ENCODE measurements at regions not wholly inside any gene's neighbourhood (a gene's known extent, or its start where the extent isn't known, plus 50 kb on each side); places are given as distances from the start of the nearest gene placed in this dataset.

DNA sequence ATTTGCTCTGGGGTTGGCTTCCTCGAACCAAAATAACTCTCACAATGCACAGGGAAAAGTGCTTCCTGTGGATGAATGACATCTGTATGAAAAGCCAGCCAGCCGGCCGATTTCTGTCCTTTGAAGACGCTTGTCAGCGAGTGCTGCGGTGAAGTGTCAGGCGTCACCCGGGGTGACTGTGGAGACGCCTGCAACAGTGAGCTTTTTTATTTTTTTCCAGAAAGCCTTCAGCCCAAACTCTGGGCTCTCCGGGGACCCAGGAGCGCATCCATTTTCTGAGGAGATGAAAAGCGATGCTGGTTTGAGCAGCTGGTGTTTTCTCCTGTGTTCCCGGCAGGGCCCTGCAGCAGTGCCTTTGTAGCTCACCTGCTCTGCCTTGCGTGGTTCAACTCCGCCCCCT lies 147.9 kb upstream of the MYL2 start:
- intact Hi-C loops (cut with DNase I; ENCODE audit: low total_unique reads) = no loop called here
- TF ChIP-seq, protein P1, sequence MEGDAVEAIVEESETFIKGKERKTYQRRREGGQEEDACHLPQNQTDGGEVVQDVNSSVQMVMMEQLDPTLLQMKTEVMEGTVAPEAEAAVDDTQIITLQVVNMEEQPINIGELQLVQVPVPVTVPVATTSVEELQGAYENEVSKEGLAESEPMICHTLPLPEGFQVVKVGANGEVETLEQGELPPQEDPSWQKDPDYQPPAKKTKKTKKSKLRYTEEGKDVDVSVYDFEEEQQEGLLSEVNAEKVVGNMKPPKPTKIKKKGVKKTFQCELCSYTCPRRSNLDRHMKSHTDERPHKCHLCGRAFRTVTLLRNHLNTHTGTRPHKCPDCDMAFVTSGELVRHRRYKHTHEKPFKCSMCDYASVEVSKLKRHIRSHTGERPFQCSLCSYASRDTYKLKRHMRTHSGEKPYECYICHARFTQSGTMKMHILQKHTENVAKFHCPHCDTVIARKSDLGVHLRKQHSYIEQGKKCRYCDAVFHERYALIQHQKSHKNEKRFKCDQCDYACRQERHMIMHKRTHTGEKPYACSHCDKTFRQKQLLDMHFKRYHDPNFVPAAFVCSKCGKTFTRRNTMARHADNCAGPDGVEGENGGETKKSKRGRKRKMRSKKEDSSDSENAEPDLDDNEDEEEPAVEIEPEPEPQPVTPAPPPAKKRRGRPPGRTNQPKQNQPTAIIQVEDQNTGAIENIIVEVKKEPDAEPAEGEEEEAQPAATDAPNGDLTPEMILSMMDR (IDR thresholded peaks at IDR 0.05) = no peak
- TF ChIP-seq POLR2A (IDR thresholded peaks at IDR 0.05) = no peak
- no peak for DNase-seq

DNA sequence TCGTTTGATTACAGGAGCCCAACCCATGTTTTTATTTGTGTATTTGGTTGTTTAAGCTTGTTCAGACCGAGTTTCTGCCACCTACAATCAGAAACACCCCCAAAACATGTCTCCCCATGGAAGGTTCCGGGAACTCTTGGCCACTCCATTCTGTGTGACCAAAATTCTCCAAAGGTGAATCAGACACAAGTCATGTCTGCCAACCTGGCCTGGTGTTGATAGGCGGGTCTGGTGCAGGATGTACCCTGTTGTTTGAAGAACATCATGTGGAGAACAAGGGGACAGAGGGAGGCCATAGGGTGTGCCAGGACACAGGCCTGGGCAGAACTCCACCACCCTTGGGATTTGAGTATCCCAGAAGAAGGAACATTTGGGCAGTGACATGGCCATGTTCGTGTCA lies 147.1 kb upstream of the MYL2 start:
- Histone ChIP-seq H3K9me3 (no peaks in the 10 kb centered on the region), H3K36me3 (no peaks in the 10 kb centered on the region), H3K27ac (no peak overlapping the region), H3K27me3 (no peaks in the 10 kb centered on the region), H3K4me3 (no peak overlapping the region), H3K4me1 (no peaks in the 10 kb centered on the region)
- no peak for DNase-seq
- intact Hi-C loops (cut with DNase I; ENCODE audit: low total_unique reads) = no loop called here
- TF ChIP-seq, protein P1 (IDR thresholded peaks at IDR 0.05) = no peak
- TF ChIP-seq POLR2A (IDR thresholded peaks at IDR 0.05) = no peak

More for the DNA sequence above, 147.9 kb upstream of the MYL2 start:
- no peaks in the 10 kb centered on the region for H3K9me3 ChIP-seq
- no peaks in the 10 kb centered on the region for H3K36me3 ChIP-seq
- no peaks in the 10 kb centered on the region for H3K27me3 ChIP-seq
- no peak overlapping the region for H3K27ac ChIP-seq
- no peak overlapping the region for H3K4me3 ChIP-seq
- no peaks in the 10 kb centered on the region for H3K4me1 ChIP-seq

DNA sequence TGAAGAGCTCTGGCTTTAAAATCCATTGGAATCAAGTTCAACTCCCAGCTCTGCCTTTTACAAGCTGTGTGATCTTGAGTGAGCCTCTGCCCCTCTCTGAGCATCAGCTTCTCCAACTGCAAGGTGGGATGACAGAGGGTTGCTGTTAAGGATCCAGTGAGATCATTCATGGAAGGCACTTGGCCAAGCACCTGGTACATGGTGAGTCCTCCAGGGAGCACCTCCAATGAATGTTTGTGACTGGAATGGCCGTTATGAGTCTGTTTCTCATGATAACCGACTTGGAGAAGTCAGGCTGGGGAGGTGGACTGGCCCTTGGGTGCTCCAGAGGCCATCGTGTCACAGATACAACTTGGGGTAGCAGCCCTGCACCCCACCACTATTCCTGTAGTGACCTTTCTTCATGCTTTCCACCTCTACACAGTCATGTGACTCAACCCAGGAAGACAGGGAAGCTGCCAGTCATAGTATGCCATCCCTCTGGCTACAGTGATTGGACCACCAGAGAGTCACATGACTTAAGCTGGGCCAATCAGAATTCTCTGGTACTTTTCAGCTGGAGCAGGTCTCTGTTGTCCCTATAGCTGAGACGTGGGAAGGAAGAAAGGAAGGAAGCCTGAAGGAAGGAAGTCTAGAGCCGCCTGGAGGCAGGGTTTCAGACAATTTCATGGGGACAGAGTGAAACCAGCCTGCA lies 146.5 kb upstream of the MYL2 start:
- intact Hi-C loops (cut with DNase I; ENCODE audit: low total_unique reads) = no loop called here
- no peaks in the 10 kb centered on the region for H3K9me3 ChIP-seq
- DNase-seq = no peak
- H3K4me3 ChIP-seq = no peak overlapping the region
- no peaks in the 10 kb centered on the region for H3K36me3 ChIP-seq
- no peaks in the 10 kb centered on the region for H3K27me3 ChIP-seq
- H3K4me1 ChIP-seq = no peaks in the 10 kb centered on the region
- no peak overlapping the region for H3K27ac ChIP-seq
- TF ChIP-seq, protein P1 (IDR thresholded peaks at IDR 0.05) = no peak
- no peak for TF ChIP-seq POLR2A (IDR thresholded peaks at IDR 0.05)

DNA sequence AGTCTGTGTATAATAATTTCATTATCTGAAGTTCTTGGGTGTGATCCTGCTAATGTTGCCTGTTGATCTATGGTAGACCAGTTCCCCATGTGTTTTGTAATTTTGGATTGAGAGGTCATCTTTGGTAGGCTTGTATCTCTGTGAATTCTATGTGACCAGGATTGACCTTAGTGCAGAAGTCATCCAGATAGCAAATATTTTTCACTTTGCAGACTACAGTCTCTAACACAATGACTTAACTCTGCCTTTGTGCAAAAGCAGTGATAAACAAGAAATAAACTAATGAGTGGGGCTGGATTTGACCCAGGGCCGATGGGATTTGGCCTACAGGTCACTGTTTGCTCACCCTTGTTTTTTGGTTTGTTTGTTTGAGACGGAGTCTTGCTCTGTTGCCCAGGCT lies 144.6 kb upstream of the MYL2 start:
- Histone ChIP-seq H3K4me3 (no peak overlapping the region), H3K36me3 (no peaks in the 10 kb centered on the region), H3K27ac (no peak overlapping the region), H3K4me1 (no peaks in the 10 kb centered on the region), H3K27me3 (no peaks in the 10 kb centered on the region), H3K9me3 (no peaks in the 10 kb centered on the region)
- TF ChIP-seq POLR2A (IDR thresholded peaks at IDR 0.05) = no peak
- TF ChIP-seq, protein P1 (IDR thresholded peaks at IDR 0.05) = no peak
- no peak for DNase-seq
- intact Hi-C loops (cut with DNase I; ENCODE audit: low total_unique reads) = no loop called here

DNA sequence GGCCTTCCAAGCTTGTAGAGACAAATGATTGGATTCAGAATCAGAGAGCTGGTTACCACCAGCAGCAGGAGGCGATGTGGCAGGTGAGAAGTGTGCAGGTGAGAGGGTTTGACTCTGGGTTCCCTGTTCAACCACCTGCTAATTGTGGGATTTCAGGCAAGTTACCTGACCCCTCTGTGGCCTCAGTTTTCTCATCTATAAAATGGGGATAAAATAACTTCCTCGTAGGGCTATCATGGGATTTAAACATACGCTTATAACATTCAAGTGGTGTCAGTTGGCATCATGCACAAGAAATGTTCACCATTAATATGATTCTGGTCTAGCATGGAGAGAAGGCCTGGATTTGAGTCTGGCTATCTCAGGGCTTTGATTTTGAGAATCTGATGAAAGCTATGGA lies 143.8 kb upstream of the MYL2 start:
- Histone ChIP-seq H3K27ac (no peak overlapping the region), H3K4me3 (no peak overlapping the region), H3K4me1 (no peaks in the 10 kb centered on the region), H3K9me3 (no peaks in the 10 kb centered on the region), H3K36me3 (no peaks in the 10 kb centered on the region), H3K27me3 (no peaks in the 10 kb centered on the region)
- intact Hi-C loops (cut with DNase I; ENCODE audit: low total_unique reads) = no loop called here
- TF ChIP-seq, protein P1 (IDR thresholded peaks at IDR 0.05) = no peak
- no peak for TF ChIP-seq POLR2A (IDR thresholded peaks at IDR 0.05)
- DNase-seq = no peak

All from uterus (tissue), 3 donors.